ENCODE measurements at regions not wholly inside any gene's neighbourhood (a gene's known extent, or its start where the extent isn't known, plus 50 kb on each side); places are given as distances from the start of the nearest gene placed in this dataset.
"Not testable (repeated sequence)": the region's sequence is repeated elsewhere in the genome, so short reads cannot be mapped to it uniquely, and the experiment has no call there.

GRCh38 chr17:77793146-77793970 is 165.1 kb upstream of the TNRC6C start:
- no peak for DNase-seq

- no peak for DNase-seq
Measured at GRCh38 chr17:77793971-77794235, 164.6 kb upstream of the TNRC6C start.

- no peak for DNase-seq
Measured at GRCh38 chr17:77794846-77795245, 163.7 kb upstream of the TNRC6C start.

- no peak for DNase-seq
Measured at GRCh38 chr17:77795685-77796084, 162.8 kb upstream of the TNRC6C start.

- no peak for DNase-seq
Measured at GRCh38 chr17:77796176-77796860, 162.2 kb upstream of the TNRC6C start.

- no peak for DNase-seq
Measured at GRCh38 chr17:77798031-77798430, 160.5 kb upstream of the TNRC6C start.

GRCh38 chr17:77798481-77798880 is 160.0 kb upstream of the TNRC6C start:
- DNase-seq: no peak

- no peak for DNase-seq
Measured at GRCh38 chr17:77800816-77801215, 157.7 kb upstream of the TNRC6C start.

- DNase-seq: no peak
Measured at GRCh38 chr17:77801545-77802332, 156.8 kb upstream of the TNRC6C start.

GRCh38 chr17:77802333-77802615 is 156.2 kb upstream of the TNRC6C start:
- DNase-seq: no peak

- no peak for DNase-seq
Measured at GRCh38 chr17:77802811-77803220, 155.7 kb upstream of the TNRC6C start.

GRCh38 chr17:77803726-77804125 is 154.8 kb upstream of the TNRC6C start:
- no peak for DNase-seq

- no peak for DNase-seq
Measured at GRCh38 chr17:77804796-77805426, 153.6 kb upstream of the TNRC6C start.

GRCh38 chr17:77805970-77806369 is 152.5 kb upstream of the TNRC6C start:
- not testable (repeated sequence) for DNase-seq

GRCh38 chr17:77807051-77807745 is 151.3 kb upstream of the TNRC6C start:
- DNase-seq: no peak

GRCh38 chr17:77807746-77808441 is 150.6 kb upstream of the TNRC6C start:
- no peak for DNase-seq

- DNase-seq: no peak
Measured at GRCh38 chr17:77808686-77809425, 149.6 kb upstream of the TNRC6C start.

GRCh38 chr17:77809814-77810213 is 148.7 kb upstream of the TNRC6C start:
- DNase-seq: no peak

- DNase-seq: no peak
Measured at GRCh38 chr17:77810536-77810935, 148.0 kb upstream of the TNRC6C start.

- DNase-seq: no peak
Measured at GRCh38 chr17:77811521-77811920, 147.0 kb upstream of the TNRC6C start.

- no peak for DNase-seq
Measured at GRCh38 chr17:77814091-77814772, 144.3 kb upstream of the TNRC6C start.

Measured in SW 1271 (cell line).